Kidney (tissue), 13 donors: ENCODE measurements at regions not wholly inside any gene's neighbourhood (a gene's known extent, or its start where the extent isn't known, plus 50 kb on each side); places are given as distances from the start of the nearest gene placed in this dataset.

ENCODE experiments used
- DNase-seq, 5 donors: peaks; one replicate each; pipeline ENCODE4 v3.0.0-alpha.2; 2013 to 2020
- FAIRE-seq: peaks from 2 replicates; lab custom pipeline; 2012; peaks lifted over from hg19 to GRCh38; lab: Jason Lieb, UNC
- H3K27ac ChIP-seq, 2 donors: one replicate each; pipeline ENCODE4 v1.7.0; 2013; ENCODE audit warnings: low read depth in 2 of 2, low read length in 2 of 2, inconsistent platforms in 1 of 2
- H3K27me3 ChIP-seq: one replicate; pipeline ENCODE4 v1.7.1; 2013; ENCODE audit warnings: low read length, inconsistent platforms; ENCODE audit not compliant: control insufficient read depth, insufficient read depth
- H3K36me3 ChIP-seq, 3 donors: one replicate each; pipeline versions ENCODE4 v1.7.0 to v1.7.1; 2013; ENCODE audit warnings: low read length in 3 of 3, control low read depth in 1 of 3, inconsistent platforms in 1 of 3; ENCODE audit not compliant: insufficient read depth in 3 of 3, control insufficient read depth in 2 of 3
- H3K4me1 ChIP-seq, 3 donors: one replicate each; pipeline versions ENCODE4 v1.7.0 to v1.7.1; 2013; ENCODE audit warnings: low read length in 3 of 3, inconsistent platforms in 1 of 3, low read depth in 1 of 3; ENCODE audit not compliant: control insufficient read depth in 2 of 3, insufficient read depth in 2 of 3
- H3K4me3 ChIP-seq, 3 donors: one replicate each; pipeline versions ENCODE4 v1.7.0 to v1.8.1; 2013; ENCODE audit warnings: low read length in 3 of 3, control low read depth in 1 of 3, inconsistent platforms in 1 of 3
- H3K9ac ChIP-seq, 3 donors: one replicate each; pipeline versions ENCODE4 v1.7.0 to v1.7.1; 2013; ENCODE audit warnings: low read length in 3 of 3, control low read depth in 1 of 3, inconsistent platforms in 1 of 3
- H3K9me3 ChIP-seq, 3 donors: one replicate each; pipeline versions ENCODE4 v1.7.0 to v1.7.1; 2013; ENCODE audit warnings: low read length in 3 of 3, control low read depth in 1 of 3, inconsistent platforms in 1 of 3; ENCODE audit not compliant: control insufficient read depth in 2 of 3, insufficient read depth in 1 of 3
- CTCF ChIP-seq: IDR thresholded peaks from 3 replicates; pipeline ENCODE4 v1.5.1; 2012; ENCODE audit warnings: mild to moderate bottlenecking, moderate library complexity, borderline replicate concordance; ENCODE audit not compliant: insufficient read depth; ENCODE audit errors: extremely low read depth
- intact Hi-C: fragments of 100-400 bp; cut with DNase I; formaldehyde crosslinking; loops from one replicate; pipeline ENCODE4 v1.11.1; 2022
- donor health status: control.
- donor health status: control.
- donor health status: control.
- donor health status: control.
- donor health status: control.
- donor health status: DM: yes; HTN: yes; CAD: no.
- donor health status: Normal renal cell carcinoma (clear cell type).

GRCh38 chr6:49030251-49031020 is 432.6 kb downstream of the MMUT start:
- Histone ChIP-seq H3K36me3 (no peaks in the 10 kb centered on the region), H3K4me3 (no peak overlapping the region), H3K9ac (no peak overlapping the region), H3K9me3 (no peaks in the 10 kb centered on the region), H3K4me1 (no peaks in the 10 kb centered on the region), H3K27me3 (no peaks in the 10 kb centered on the region), H3K27ac (no peak overlapping the region)
- DNase-seq (no peak), FAIRE-seq (no peak)
- intact Hi-C loops, result no loop called here
- TF ChIP-seq CTCF, result no peak

GRCh38 chr6:49027644-49028043 is 435.4 kb downstream of the MMUT start:
- no peak overlapping the region for H3K4me3 ChIP-seq
- no peaks in the 10 kb centered on the region for H3K9me3 ChIP-seq
- FAIRE-seq, result no peak
- H3K4me1 ChIP-seq, result no peaks in the 10 kb centered on the region
- no peak for DNase-seq
- H3K27ac ChIP-seq, result no peak overlapping the region
- no peaks in the 10 kb centered on the region for H3K27me3 ChIP-seq
- TF ChIP-seq CTCF, result no peak
- H3K9ac ChIP-seq, result no peak overlapping the region
- intact Hi-C loops, result no loop called here
- no peaks in the 10 kb centered on the region for H3K36me3 ChIP-seq

GRCh38 chr6:49025273-49026240 is 437.5 kb downstream of the MMUT start:
- no peaks in the 10 kb centered on the region for H3K9me3 ChIP-seq
- no peak for TF ChIP-seq CTCF
- H3K36me3 ChIP-seq, result no peaks in the 10 kb centered on the region
- no peak for DNase-seq
- intact Hi-C loops, result no loop called here
- H3K4me1 ChIP-seq, result no peaks in the 10 kb centered on the region
- no peak overlapping the region for H3K27ac ChIP-seq
- H3K4me3 ChIP-seq, result no peak overlapping the region
- no peak for FAIRE-seq
- no peak overlapping the region for H3K9ac ChIP-seq
- H3K27me3 ChIP-seq, result no peaks in the 10 kb centered on the region
